Fibroblast of skin of right quadriceps (primary cell): ENCODE measurements at regions not wholly inside any gene's neighbourhood (a gene's known extent, or its start where the extent isn't known, plus 50 kb on each side); places are given as distances from the start of the nearest gene placed in this dataset.

Source experiments
- DNase-seq: peaks from one replicate; pipeline ENCODE4 v3.0.0-alpha.2; 2013

GRCh38 chr17:36761203-36761950 lies 160.0 kb downstream of the MRM1 start:
- DNase-seq: no peak

- DNase-seq: no peak
These were observed 164.2 kb downstream of the MRM1 start for GRCh38 chr17:36765436-36766043.

GRCh38 chr17:36768394-36768793 lies 167.0 kb downstream of the MRM1 start:
- no peak for DNase-seq

GRCh38 chr17:36773039-36773438 lies 164.2 kb upstream of the LHX1 start:
- DNase-seq: no peak

- no peak for DNase-seq
These were observed 160.2 kb upstream of the LHX1 start for GRCh38 chr17:36777118-36777517.

- no peak for DNase-seq
These were observed 158.8 kb upstream of the LHX1 start for GRCh38 chr17:36778448-36778847.

- no peak for DNase-seq
These were observed 157.7 kb upstream of the LHX1 start for GRCh38 chr17:36779550-36779949.

- DNase-seq: no peak
These were observed 152.6 kb upstream of the LHX1 start for GRCh38 chr17:36784633-36785032.

- DNase-seq: no peak
These were observed 150.4 kb upstream of the LHX1 start for GRCh38 chr17:36786867-36787266.

- no peak for DNase-seq
These were observed 145.9 kb upstream of the LHX1 start for GRCh38 chr17:36791150-36791941.

- DNase-seq: no peak
These were observed 145.3 kb upstream of the LHX1 start for GRCh38 chr17:36791942-36792475.

GRCh38 chr17:36792849-36793248 lies 144.4 kb upstream of the LHX1 start:
- DNase-seq: no peak

GRCh38 chr17:36793976-36794375 lies 143.3 kb upstream of the LHX1 start:
- no peak for DNase-seq

- DNase-seq: no peak
These were observed 129.6 kb upstream of the LHX1 start for GRCh38 chr17:36807496-36808179.

GRCh38 chr17:36808180-36808661 lies 129.1 kb upstream of the LHX1 start:
- DNase-seq: no peak

GRCh38 chr17:36812762-36813161 lies 124.5 kb upstream of the LHX1 start:
- DNase-seq: no peak

GRCh38 chr17:36813357-36813756 lies 123.9 kb upstream of the LHX1 start:
- no peak for DNase-seq

- DNase-seq: no peak
These were observed 123.2 kb upstream of the LHX1 start for GRCh38 chr17:36813957-36814563.

GRCh38 chr17:36814958-36815357 lies 122.3 kb upstream of the LHX1 start:
- no peak for DNase-seq

- no peak for DNase-seq
These were observed 120.9 kb upstream of the LHX1 start for GRCh38 chr17:36816214-36816906.

- no peak for DNase-seq
These were observed 120.4 kb upstream of the LHX1 start for GRCh38 chr17:36816907-36817288.
